Common myeloid progenitor, CD34-positive (primary cell): ENCODE measurements at regions not wholly inside any gene's neighbourhood (a gene's known extent, or its start where the extent isn't known, plus 50 kb on each side); places are given as distances from the start of the nearest gene placed in this dataset.
"Not testable (repeated sequence)": the region's sequence is repeated elsewhere in the genome, so short reads cannot be mapped to it uniquely, and the experiment has no call there.

Source experiments
- CTCF ChIA-PET: fragments of 350-600 bp; sonication (Branson Sonifier 250); formaldehyde crosslinking; loops from one replicate; lab custom pipeline; 2021; ENCODE audit warnings: antibody characterized with exemption; lab: Charles Lee
- POLR2A ChIA-PET: fragments of 350-600 bp; sonication (Branson Sonifier 250); formaldehyde crosslinking; loops from one replicate; lab custom pipeline; 2021; ENCODE audit warnings: antibody characterized with exemption; lab: Charles Lee
- DNase-seq, 3 donors: peaks; one replicate each; pipeline versions ENCODE4 v3.0.0 to v3.0.0-alpha.2; 2013
- H3K27ac ChIP-seq, 2 experiments: 1 replicate in 1 of 2; 2 replicates in 1 of 2; pipeline ENCODE4 v1.7.0; 2013; ENCODE audit warnings: inconsistent platforms in 2 of 2, low read length in 2 of 2, mild to moderate bottlenecking in 2 of 2, low read depth in 1 of 2, moderate library complexity in 1 of 2; ENCODE audit not compliant: severe bottlenecking in 2 of 2, insufficient read depth in 1 of 2, poor library complexity in 1 of 2
- H3K27me3 ChIP-seq, 5 experiments: replicated peaks in 2 of 5; 1 replicate in 3 of 5; 2 replicates in 2 of 5; pipeline versions ENCODE4 v1.6.1 to v1.7.0; 2013; ENCODE audit warnings: low read length in 4 of 5, mild to moderate bottlenecking in 2 of 5, moderate library complexity in 2 of 5, inconsistent platforms in 1 of 5; ENCODE audit not compliant: insufficient read depth in 5 of 5, control insufficient read depth in 4 of 5
- H3K36me3 ChIP-seq, 4 experiments: 1 replicate in 2 of 4; 2 replicates in 2 of 4; pipeline versions ENCODE4 v1.6.1 to v1.7.0; 2013; ENCODE audit warnings: low read length in 3 of 4, control low read depth in 1 of 4, mild to moderate bottlenecking in 1 of 4; ENCODE audit not compliant: control insufficient read depth in 4 of 4, insufficient read depth in 4 of 4
- H3K4me1 ChIP-seq, 4 experiments: 1 replicate in 3 of 4; 2 replicates in 1 of 4; pipeline versions ENCODE4 v1.6.1 to v1.7.1; 2013; ENCODE audit warnings: low read length in 3 of 4, mild to moderate bottlenecking in 3 of 4, control low read depth in 1 of 4, inconsistent platforms in 1 of 4, moderate library complexity in 1 of 4; ENCODE audit not compliant: control insufficient read depth in 4 of 4, insufficient read depth in 4 of 4; ENCODE audit errors: control extremely low read depth in 1 of 4
- H3K4me3 ChIP-seq, 7 experiments: 1 replicate in 4 of 7; 2 replicates in 3 of 7; pipeline versions ENCODE4 v1.5.1 to v1.7.0; 2013; ENCODE audit warnings: mild to moderate bottlenecking in 7 of 7, low read length in 6 of 7, moderate library complexity in 6 of 7, inconsistent platforms in 2 of 7, low read depth in 2 of 7, control low read depth in 1 of 7; ENCODE audit not compliant: insufficient read depth in 4 of 7, control insufficient read depth in 1 of 7; ENCODE audit errors: extremely low read depth in 1 of 7
- H3K9me3 ChIP-seq, 5 experiments: 1 replicate in 4 of 5; 2 replicates in 1 of 5; pipeline versions ENCODE4 v1.6.1 to v1.7.1; 2013; ENCODE audit warnings: low read length in 4 of 5, mild to moderate bottlenecking in 2 of 5, inconsistent platforms in 1 of 5, low read depth in 1 of 5, moderate library complexity in 1 of 5; ENCODE audit not compliant: control insufficient read depth in 4 of 5, insufficient read depth in 2 of 5; ENCODE audit errors: control extremely low read depth in 1 of 5
- WGBS: methylation state at CpG from one replicate; pipeline ENCODE4 v1.1.5; 2013; ENCODE audit not compliant: insufficient coverage; 5-methylcytosine and 5-hydroxymethylcytosine counted together

DNA sequence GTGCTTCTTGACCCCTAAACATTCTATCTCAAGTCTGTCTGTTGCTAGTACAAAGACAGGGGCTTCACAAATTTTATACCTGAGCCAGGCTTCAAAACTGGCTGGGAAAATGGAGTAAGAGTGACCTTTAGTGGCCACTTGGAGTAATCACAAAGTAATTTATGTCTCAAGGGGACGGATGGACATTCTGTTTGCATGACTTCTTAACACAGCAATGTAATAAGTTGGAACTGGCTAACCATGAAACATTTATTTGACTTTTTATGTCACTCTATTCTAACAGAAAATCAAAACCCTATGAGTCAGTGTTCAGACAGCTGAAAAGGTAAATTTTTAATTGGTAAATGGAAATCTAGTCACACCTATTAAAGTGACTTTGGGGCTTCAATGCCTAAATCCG is 600.6 kb downstream of the ANKRD50 start:
- Histone ChIP-seq H3K36me3 (no peaks in the 10 kb centered on the region), H3K27ac (no peak overlapping the region), H3K4me3 (no peak overlapping the region), H3K4me1 (peaks cover 0 to 10% (median 1%) of the 10 kb centered on the region in 4 experiments), H3K27me3 (no peaks in the 10 kb centered on the region), H3K9me3 (no peaks in the 10 kb centered on the region)
- WGBS: 80% methylated on average over 1 of the region's 2 CpGs
- DNase-seq: peak; percentile 65 to 81 (median 76)
- POLR2A ChIA-PET: no interaction called here
- CTCF ChIA-PET: interaction anchor here (0.8 to 2.1 kb wide), 4 partner anchors 33 to 1011 kb away, joined by 3 to 7 read pairs (median 5); no protein-coding TSS in a partner anchor

DNA sequence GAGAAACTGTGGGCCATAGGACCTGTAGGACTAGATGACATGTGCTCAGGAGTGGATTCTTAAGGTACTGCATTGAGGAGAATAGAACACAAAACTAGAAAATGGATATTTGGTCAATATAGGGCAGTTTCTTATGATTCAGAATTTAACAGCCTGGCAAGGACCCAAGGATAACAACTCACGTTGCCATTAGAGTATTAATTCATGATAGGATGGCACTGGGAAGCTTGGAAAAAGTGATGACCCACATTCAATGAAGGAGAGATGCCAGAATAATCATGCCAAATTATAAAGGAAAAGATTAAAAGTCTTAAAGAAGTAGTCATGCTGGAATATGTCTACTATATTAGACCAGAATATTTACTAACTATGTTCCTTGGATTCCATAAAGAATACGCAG is 594.5 kb downstream of the ANKRD50 start:
- WGBS: 100% methylated on average over 1 of the region's 2 CpGs
- Histone ChIP-seq H3K27ac (no peak overlapping the region), H3K4me1 (peaks cover 0 to 4% (median 0%) of the 10 kb centered on the region in 4 experiments), H3K36me3 (no peaks in the 10 kb centered on the region), H3K27me3 (no peaks in the 10 kb centered on the region), H3K4me3 (no peak overlapping the region), H3K9me3 (no peaks in the 10 kb centered on the region)
- ChIA-PET POLR2A (no interaction called here), CTCF (interaction anchor here (0.7 kb wide), 1 partner anchor 166 kb away, joined by 3 read pairs; no protein-coding TSS in a partner anchor)
- no peak for DNase-seq

DNA sequence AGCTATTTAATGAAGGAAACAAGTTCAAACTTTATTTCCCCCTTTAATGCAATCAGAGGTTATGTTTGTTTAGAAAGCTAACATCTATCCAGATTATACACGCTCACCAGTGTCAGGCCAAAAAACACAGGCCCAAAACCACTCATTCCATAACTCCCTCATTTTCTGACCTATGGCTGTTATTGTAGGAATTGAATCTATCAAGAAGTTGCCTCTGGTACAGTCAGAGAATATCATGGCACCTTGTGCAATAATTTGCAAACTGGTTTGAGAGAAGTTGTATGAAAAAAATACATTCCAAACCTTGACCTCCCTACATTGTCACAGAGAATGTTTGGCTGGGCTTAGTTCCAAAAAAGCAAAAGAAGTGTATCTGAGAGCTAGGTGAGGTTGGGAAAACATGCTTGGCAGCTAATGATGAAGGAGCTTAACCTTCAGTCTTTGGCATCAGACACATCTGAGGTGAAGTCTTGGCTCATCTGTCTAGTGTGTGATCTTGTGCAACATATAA is 591.0 kb downstream of the ANKRD50 start:
- Histone ChIP-seq H3K4me3 (no peak overlapping the region), H3K4me1 (peaks cover 0 to 4% (median 0%) of the 10 kb centered on the region in 4 experiments), H3K27ac (no peak overlapping the region), H3K9me3 (no peaks in the 10 kb centered on the region), H3K36me3 (no peaks in the 10 kb centered on the region), H3K27me3 (no peaks in the 10 kb centered on the region)
- ChIA-PET POLR2A (interaction anchor here (1.0 kb wide), 1 partner anchor 36 kb away, joined by 3 read pairs; no protein-coding TSS in a partner anchor), CTCF (no interaction called here)
- WGBS: no CpG with 5 or more reads among the region's 1 CpG
- DNase-seq: no peak

DNA sequence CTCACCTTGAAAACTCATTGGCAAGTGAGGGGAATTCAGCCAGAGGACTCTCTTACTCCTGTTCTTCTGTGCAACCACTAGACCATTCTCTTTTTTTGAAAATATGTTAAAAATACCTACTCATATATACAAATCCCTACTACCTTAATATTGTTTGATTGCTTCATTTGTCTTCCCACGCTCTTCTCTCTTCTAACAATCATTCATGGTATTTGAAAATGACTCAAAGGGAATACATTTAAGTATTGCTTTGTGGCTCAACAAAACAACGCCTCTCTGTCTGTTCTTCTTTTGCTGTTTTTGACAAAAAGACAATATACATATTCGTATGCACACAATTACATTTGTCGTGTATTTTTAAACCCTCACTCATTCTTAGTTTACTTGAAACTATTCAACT is 589.4 kb downstream of the ANKRD50 start:
- peaks cover 0 to 4% (median 0%) of the 10 kb centered on the region in 4 experiments for H3K4me1 ChIP-seq
- ChIA-PET POLR2A (no interaction called here), CTCF (no interaction called here)
- no peaks in the 10 kb centered on the region for H3K27me3 ChIP-seq
- no peaks in the 10 kb centered on the region for H3K36me3 ChIP-seq
- no peak overlapping the region for H3K27ac ChIP-seq
- no peak overlapping the region for H3K4me3 ChIP-seq
- H3K9me3 ChIP-seq: no peaks in the 10 kb centered on the region
- 100% methylated on average over 3 of the region's 4 CpGs for WGBS
- no peak for DNase-seq

DNA sequence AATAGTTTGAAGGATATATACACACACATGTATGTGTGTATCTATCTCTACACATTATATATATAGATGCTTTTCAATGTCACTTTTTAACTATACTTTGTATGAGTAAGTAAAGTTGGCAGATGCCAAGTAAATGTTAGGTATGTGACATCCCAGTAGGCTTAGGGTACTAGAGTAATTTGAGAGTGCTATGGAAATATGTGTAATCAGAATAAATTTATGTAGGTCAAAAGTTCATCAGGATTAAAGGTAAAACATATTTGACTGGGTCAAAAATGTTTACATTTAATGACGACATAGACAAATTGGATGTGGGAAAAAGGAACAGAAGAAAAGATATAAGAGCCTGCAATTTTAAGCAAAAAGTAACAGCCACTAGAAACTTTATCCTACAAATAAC is 588.8 kb downstream of the ANKRD50 start:
- Histone ChIP-seq H3K27me3 (no peaks in the 10 kb centered on the region), H3K4me1 (peaks cover 0 to 4% (median 0%) of the 10 kb centered on the region in 4 experiments), H3K36me3 (no peaks in the 10 kb centered on the region), H3K27ac (no peak overlapping the region), H3K4me3 (no peak overlapping the region), H3K9me3 (no peaks in the 10 kb centered on the region)
- DNase-seq: no peak
- WGBS: no CpG with 5 or more reads among the region's 1 CpG
- ChIA-PET CTCF (no interaction called here), POLR2A (no interaction called here)

DNA sequence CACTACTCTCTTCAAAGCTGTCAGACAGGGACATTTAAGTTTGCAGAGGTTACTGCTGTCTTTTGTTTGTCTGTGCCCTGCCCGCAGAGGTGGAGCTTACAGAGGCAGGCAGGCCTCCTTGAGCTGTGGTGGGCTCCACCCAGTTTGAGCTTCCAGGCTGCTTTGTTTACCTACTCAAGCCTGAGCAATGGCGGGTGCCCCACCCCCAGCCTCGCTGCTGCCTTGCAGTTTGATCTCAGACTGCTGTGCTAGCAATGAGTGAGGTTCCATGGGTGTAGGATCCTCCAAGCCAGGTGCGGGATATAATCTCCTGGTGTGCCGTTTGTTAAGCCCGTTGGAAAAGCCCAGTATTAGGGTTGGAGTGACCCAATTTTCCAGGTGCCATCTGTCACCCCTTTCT is 581.2 kb downstream of the ANKRD50 start:
- CTCF ChIA-PET, H3K9me3 ChIP-seq, H3K27me3 ChIP-seq, H3K27ac ChIP-seq, H3K4me3 ChIP-seq, DNase-seq, H3K4me1 ChIP-seq, H3K36me3 ChIP-seq, POLR2A ChIA-PET: not testable (repeated sequence)
- WGBS: 100% methylated on average over 3 of the region's 6 CpGs

DNA sequence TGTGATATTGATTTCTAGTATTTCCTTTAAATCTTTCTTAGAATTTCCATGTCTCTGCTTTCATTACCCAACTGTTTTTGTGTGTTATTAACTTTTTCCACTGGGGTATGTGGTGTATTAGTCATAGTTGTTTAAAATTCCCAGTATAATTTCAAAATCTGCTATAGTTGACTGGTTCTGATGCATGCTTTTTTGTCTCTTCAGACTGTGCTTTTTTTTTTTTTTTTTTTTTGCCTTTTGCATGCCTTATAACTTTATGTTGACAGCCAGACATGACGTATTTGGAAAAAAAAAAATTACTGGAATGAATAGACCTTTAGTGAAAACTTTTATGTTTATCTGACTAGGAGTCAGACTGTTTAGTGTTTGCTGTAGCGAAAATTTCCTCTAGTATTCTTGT is 580.4 kb downstream of the ANKRD50 start:
- H3K27me3 ChIP-seq: no peaks in the 10 kb centered on the region
- no peak for DNase-seq
- no peaks in the 10 kb centered on the region for H3K36me3 ChIP-seq
- peaks cover 0 to 10% (median 3%) of the 10 kb centered on the region in 5 experiments for H3K9me3 ChIP-seq
- CTCF ChIA-PET: no interaction called here
- WGBS: no CpG with 5 or more reads among the region's 2 CpGs
- POLR2A ChIA-PET: no interaction called here
- H3K4me1 ChIP-seq: no peaks in the 10 kb centered on the region
- no peak overlapping the region for H3K27ac ChIP-seq
- H3K4me3 ChIP-seq: no peak overlapping the region
